ENCODE measurements at regions not wholly inside any gene's neighbourhood (a gene's known extent, or its start where the extent isn't known, plus 50 kb on each side); places are given as distances from the start of the nearest gene placed in this dataset.

DNA sequence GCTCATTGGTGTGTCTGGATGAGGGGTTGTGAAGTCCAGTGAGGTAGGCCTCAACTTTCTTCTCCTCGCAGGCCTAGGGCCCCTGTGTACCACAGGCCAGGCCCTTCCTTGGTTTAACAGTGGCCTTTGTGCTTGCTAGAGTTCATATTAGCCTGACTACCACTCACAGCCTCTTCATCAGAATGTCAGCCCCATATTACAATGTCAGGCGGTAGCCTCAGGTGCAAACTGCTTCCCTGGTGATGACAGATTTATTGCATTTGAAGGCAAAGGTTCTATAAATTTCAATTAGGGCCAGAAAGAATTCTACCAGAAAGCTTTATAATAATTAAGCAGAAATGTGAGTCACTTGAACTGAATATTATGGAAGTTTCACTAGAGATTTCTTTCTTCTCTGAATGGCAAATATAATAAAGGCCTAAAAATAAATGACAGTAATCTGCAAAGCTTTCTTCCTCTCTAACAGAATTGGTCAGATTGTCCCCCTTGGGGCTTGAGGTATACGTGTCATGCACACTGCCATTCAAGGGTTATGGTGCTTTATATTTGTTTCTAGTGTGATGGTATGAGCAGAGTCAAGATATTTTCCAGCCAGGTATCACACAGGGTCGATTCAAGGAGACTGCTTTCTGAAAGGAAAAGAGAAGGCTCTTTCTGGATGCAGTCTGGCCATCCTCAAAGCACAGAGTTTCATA is 210.3 kb downstream of the CWF19L2 start:
- TF ChIP-seq, protein P1, sequence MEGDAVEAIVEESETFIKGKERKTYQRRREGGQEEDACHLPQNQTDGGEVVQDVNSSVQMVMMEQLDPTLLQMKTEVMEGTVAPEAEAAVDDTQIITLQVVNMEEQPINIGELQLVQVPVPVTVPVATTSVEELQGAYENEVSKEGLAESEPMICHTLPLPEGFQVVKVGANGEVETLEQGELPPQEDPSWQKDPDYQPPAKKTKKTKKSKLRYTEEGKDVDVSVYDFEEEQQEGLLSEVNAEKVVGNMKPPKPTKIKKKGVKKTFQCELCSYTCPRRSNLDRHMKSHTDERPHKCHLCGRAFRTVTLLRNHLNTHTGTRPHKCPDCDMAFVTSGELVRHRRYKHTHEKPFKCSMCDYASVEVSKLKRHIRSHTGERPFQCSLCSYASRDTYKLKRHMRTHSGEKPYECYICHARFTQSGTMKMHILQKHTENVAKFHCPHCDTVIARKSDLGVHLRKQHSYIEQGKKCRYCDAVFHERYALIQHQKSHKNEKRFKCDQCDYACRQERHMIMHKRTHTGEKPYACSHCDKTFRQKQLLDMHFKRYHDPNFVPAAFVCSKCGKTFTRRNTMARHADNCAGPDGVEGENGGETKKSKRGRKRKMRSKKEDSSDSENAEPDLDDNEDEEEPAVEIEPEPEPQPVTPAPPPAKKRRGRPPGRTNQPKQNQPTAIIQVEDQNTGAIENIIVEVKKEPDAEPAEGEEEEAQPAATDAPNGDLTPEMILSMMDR (IDR thresholded peaks at IDR 0.05) = no peak
- TF ChIP-seq POLR2A (IDR thresholded peaks at IDR 0.05) = no peak
